Activated CD4-positive, alpha-beta T cell treated with anti-CD3 and anti-CD28 coated beads, Interleukin-2, amount 50 U/mL, for 48 hours (primary cell): ENCODE measurements at regions not wholly inside any gene's neighbourhood (a gene's known extent, or its start where the extent isn't known, plus 50 kb on each side); places are given as distances from the start of the nearest gene placed in this dataset.

Experiments used
- DNase-seq, 2 experiments: peaks; one replicate each; pipeline ENCODE4 v3.0.0-alpha.2; 2020

DNA sequence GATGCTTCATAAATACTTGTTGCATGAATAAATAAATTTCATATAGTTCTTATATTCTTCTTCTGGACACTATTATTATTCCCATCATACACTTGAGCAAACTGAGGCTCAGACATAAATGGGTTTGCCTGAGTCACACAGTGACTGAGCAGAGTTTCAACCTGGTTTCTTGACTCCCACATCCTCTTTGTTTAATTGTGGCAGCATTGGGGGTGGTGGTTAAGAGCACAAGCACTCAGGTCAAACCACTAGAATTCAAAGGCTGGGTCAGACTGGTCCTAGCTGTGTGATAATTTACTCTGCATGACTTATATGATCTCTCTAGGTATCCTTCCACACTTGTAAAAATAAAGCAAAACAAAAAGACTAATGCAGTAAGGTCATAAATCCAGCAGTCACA lies 274.9 kb upstream of the SRRM4 start:
- DNase-seq, result no peak

DNA sequence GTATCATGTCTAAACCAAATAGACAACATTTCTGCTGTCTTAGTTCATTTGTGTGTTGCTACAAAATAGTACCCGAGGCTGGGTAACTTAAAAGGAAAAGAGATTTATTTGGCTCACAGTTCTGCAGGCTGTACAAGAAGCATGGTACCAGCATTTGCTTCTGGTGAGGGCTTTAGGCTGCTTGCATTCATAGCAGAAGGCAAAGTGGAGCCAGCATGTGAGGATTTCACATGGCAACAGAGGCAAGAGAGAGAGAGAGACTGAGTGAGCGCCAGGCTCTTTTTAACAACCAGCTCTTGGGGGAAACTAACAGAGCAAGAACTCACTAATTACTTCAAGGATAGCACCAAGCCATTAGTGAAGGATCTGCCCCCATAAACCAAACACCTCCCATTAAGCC lies 271.4 kb upstream of the SRRM4 start:
- DNase-seq, result no peak

DNA sequence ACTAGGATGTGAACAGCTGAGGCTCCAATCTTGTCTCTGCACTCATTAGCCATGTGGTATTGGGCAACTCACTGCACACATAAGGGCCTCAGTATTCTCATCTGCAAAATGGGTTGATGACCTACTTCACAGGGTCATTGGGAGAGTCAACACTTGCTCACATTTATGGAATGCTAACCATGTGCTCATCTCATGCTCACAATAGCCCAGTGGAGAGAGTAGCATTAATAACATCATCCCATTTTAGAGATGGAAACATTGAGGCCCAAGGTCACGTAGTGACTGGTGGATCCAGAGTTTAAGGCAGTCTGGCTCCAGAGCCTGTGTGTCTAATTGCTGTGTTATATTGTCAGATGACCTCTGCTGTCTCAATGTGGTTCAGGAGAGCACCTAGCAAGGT lies 270.2 kb upstream of the SRRM4 start:
- no peak for DNase-seq

DNA sequence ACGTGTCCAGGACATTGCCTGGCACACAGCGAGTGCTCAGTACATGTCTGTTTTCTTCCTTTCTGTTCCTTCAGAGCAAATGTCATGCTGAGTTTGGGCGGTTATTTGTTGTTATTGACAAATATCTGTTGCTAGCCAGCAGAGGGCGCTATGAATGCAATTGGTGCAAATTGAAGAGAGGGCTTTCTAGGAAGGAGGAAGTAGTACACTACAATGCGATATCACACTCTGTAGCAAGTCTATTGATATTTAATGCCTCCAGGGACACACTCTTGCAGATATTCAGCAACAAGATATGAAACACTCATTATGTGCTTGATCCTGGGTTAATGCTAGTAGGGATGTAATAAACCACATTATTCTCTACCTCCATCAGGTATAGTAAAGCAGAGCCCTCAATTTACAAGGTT lies 267.3 kb upstream of the SRRM4 start:
- DNase-seq, result peak; percentile 1 to 9

DNA sequence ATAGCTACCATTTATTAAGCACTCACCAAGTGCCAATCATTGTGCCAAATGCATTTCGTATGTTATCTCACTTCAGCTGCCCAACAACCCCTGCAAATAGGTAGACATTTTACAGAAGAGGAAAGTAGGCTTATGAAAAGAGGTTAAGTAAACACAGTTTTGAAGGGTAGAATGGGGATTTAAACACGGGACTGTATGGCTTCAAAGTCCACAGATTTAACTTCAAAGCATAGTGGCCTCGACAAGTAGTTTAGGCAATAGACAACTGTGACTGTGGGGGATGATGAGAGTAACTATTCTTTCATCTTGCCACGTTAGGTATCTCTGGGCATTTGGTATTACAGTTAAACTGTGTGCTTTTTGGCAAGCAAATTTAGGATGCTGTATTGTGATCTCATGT lies 266.8 kb upstream of the SRRM4 start:
- DNase-seq, result no peak

DNA sequence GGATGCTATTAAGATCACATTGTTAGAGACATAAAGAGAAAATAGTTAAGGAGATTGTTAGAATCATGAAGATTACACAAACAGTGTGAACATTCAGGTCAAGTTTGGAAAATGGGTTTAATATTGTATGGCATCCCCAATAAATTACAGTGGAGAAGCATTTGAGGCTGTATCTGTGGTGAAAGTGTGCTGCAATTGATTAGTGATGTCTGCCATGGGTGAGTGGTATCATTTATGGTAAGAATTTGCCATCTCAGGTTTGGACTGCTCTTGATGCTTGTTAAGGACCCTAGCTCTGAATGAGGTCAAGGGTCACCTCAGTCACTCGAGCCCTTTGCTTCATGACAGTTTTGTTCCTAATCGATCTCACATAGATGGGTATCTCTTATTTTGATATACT lies 265.7 kb upstream of the SRRM4 start:
- DNase-seq, result no peak

DNA sequence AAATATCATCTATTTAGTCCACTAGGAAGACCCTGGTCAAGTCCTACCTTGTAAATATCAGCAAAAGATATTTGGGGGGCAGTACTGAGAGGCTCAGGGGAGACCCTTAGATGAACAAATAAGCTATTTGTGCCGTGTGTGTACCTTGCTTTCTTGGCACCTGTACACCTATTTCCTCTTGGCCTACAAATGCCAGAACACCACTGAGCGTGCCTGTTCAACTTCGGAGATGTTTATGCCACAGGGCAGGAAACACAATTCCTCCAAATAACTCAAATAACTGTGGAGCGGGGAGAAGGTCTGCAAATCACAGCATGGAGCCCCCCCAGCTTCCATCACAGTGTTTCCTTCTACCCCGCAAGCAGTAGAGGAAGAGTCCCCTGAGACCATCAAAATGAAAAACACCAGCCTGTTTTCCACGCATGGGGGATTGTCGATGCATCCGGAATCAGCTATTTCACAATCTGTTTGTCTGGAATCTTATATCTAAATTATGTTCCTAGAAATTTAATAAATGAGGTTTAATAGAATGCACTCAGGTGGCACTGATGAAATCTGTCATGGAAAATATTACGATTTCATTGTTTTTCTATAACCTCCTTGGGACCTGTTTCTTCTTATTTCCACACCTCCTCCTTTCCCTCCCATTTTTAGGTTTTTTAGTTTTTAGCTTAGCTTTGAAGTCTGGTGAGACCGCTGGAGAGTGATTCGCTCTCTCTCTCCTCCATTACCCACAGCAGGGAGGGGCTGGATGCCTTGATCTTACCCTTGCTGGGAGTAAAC lies 254.0 kb upstream of the SRRM4 start:
- no peak for DNase-seq

DNA sequence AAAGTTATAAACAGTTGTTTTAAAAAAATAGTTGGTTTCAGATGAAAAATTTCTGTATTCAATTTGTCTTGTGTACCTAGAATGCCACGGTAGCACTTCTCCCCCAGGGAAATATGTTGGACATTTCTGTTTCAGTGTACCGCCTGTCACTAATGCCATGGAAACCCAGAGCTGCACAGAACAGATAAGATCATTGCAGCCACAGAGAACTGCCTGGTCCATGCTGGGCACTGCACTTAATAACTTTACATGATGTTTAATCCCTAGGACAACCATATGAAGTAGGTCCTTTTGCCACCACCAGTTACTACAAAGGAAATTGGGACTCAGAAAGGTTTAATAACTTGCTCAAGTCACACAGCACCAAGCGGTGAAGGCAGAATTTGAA lies 253.4 kb upstream of the SRRM4 start:
- DNase-seq, result no peak

DNA sequence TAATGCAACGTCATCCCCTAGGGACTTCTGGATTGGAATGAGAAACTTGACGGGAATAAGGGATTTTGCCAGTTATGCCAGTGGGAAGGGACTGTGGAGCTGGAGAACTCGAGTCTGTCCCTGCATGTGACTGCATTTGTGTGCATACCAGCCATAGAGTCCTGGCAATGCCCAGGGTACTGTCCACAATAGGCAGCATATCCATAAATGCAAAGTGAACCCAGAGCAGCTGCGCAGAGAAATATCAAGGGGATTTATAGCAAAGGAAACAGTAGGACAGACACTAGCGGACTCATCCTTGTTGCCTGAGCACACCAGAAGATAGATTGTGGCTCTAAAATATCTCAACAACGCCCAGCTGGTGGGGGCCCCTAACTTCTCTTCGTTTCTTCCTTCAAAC lies 247.1 kb upstream of the SRRM4 start:
- DNase-seq, result no peak

DNA sequence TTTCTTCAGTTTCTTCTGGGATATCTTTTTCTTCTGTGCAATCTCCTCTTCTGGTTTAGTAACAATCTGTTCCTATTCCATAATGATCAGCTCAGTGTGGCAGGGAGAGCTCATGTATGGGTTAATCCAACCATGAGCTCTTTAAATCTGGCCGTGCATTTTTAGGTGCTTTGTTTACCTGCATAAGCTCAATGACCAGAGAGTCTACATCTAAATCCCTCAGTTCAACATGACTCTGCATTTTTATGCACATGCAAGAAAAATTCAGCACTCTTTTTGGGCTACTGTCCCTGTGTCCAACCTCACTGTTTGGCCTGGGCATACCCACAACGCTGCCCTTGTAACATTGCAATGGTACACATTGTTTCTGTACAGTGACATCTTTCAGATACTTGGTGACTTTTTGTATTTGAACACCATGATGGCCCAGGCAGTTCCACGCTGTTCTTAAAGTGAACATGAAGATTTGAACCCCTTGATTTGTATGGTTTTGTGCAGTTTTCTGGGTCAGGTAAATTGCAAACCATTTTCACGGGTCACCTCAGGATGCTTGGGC lies 243.3 kb upstream of the SRRM4 start:
- no peak for DNase-seq

DNA sequence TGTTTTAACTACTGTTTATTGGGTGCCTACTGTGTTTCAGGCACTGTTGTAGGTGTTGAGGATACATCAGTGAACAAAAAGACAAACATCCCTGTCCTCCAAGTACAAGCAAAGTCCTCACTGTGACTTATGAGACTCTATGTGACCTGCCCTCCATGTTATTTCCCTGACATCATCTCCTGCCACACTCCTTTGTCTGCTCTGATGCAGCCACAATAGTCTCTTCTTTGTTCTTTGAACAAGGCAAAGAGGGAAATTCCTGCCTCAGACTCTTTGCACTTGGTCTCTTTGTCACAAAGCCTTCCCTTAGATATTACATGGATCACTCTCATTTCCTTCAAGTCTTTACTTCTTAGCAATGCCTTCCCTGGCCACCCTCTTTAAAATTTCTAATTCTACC lies 240.1 kb upstream of the SRRM4 start:
- no peak for DNase-seq

DNA sequence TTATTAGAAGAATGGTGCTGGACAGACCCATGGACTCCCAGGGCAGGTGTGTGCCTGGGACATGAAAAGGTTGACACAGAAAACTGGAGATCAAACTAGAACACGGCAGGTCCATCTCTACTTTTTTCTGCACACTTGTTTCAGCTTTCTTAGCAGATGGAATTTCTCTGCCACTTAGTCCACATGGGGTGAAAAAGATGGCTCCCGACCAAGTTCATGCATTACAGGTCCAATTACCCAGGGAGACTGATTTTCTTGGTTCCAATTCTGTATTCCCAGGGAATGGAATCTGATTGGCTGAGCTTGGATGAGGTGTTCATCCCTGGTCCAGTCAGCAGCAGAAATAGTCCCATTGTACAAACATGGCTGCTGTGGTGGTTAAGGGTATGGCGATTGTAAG lies 238.9 kb upstream of the SRRM4 start:
- DNase-seq, result no peak

DNA sequence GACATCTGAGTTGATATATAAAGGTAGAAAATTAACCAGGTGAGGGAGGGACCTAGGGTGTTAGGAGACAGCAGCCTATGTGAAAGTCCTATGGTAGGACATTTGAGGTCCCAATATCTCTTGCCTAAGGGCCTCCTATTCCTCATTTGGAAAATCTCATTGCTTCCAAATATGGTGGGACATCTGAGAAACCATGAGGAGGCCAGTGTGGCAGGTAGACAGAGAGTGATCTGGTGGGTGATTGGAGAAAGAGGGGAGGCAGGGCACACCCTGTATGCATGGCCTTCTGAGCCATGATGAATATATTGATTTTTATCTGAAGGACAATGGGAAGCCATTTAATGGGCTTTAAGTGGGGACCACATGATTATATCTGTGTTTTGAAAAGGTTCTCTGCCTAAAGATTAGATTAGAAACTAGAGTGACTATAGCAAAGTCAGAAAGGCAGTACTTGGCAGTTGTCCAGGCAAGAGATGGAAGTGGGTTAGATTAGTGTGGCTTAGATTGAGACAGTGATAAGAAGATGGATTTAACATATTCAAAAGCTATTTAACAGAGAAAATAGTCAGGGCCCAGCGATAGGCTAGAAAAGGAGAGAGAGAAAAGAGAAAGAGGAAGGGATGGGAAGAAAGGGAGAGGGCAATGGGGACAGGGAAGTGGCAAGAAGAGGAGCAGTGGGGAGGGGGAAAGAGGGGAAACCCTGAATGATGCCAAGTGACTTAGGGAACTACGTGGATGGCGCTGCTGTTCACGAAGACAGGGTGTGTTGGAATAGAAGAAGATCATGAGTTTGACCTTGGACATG lies 237.2 kb upstream of the SRRM4 start:
- DNase-seq, result no peak

DNA sequence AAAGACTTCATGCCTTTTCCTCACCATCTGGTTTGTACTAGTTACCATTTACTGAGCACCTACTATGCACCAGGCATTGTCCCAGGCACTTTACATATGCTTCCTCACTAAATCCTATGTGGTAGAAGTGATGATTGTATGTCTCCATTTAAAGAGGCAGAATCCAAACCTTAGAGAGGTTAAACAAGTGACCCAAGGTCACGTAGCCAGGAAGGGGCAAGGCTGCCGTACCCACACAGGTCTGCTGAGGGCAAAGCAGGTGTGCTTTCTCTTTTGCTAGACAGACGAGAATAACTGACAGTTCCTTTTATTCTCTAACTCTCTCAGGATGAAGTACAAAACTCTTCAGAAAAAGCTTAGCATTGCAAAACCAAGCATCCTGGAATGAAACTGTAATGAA lies 235.2 kb upstream of the SRRM4 start:
- DNase-seq, result no peak

DNA sequence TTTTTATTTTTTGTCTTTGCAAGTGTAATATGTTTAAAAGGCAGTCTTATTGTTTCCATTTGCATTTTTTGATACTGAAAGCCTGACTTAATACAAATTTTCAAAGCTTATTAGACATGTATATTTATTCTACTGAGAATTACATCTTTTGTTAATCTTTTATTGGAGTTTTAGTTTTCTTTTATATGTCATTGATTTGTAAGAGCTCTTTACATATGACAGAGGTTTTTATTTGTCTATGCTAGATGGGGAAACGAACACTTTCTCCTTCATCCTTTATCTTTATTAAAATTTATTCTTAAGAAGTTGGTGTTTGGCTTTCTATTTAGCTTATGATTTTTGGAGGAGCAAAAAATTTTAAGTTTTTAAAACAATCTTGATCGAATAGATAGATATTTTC lies 234.4 kb upstream of the SRRM4 start:
- no peak for DNase-seq

DNA sequence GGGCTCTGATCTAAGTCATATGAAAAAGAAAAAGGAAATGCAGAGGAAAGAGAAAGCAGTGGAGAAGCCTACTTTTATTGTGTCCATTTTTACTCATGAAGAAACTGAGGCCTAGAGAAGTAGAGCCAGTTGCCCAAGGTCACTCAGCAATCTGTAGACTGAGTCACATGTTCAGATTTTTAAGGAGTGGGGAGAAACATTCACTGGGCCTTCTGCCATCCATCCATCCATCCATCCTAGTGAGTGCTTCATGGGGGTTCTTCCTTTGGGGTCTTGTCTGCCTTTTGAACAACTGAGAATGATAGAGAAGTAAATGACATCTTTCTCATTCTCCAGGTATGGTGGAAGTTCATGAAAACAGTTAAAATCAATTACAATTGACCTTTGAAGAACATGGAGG lies 233.6 kb upstream of the SRRM4 start:
- DNase-seq, result no peak

DNA sequence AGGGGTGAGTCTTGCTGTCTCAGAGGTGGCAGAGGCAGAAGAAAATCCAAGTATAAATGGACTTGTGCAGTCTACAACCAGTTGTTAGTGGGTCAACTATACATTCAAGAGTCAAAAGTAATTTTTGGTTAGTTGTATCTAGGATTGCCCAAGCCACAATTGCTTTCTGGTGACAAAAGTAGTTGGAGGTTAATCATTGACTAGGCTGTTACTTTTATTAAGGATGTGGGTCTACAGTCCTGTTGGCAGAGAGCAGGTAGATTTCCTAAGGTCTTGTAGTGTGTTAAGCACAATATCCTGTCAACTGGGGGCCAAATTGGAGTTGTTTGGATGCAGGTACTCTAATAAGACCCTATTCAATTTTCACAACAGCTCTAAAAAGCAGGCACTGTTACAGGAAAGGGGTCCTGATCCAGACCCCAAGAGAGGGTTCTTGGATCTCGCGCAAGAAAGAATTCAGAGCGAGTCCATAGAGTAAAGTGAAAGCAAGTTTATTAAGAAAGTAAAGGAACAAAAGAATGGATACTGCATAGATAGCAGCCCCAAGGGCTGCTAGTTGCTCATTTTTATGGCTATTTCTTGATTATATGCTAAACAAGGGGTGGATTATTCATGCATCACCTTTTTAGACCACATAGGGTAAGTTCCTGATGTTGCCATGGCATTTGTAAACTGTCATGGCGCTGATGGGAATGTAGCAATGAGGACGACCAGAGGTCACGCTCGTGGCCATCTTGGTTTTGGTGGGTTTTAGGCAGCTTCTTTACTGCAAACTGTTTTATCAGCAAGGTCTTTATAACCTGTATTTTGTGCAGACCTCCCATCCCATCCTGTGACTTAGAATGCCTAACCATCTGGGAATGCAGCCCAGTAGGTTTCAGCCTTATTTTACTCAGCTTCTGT lies 232.6 kb upstream of the SRRM4 start:
- no peak for DNase-seq

DNA sequence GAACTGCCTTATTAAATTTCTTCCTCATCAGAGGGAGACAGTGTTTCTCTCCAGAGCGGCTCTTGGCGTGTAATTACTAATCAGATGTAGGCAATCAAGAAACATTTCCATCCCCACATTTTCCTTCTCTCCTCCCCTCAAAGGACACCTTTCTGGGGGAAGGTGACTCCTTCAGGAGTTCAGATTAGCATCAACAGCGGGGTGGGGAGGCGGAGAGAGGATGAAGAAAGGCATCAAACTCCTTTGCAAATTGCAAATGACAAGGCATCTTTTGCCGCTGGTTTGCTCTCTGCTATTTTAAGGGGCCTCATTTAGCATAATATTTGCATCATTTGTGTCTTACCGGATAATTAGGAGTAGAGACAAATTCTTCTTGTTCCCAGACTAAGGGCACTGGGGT lies 231.7 kb upstream of the SRRM4 start:
- DNase-seq, result no peak

DNA sequence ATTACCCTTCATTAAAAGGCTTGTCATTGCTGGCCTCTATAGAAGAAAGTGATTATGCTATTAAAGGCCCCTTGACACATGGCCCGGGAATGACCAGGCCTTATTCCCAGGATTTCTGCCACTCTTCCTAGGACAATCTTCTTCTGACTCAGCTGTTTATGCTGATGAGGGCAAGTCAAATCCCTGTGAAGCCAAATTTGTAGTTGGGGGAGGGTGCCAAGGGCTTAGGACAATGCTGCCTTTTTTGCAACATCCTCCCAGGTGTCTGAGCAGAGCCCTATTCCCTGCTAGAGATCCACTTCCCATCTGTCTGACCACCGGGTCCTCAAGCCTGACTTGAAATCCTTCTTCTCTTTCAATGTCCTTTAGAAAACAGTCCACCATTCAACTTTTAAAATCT lies 230.7 kb upstream of the SRRM4 start:
- no peak for DNase-seq

DNA sequence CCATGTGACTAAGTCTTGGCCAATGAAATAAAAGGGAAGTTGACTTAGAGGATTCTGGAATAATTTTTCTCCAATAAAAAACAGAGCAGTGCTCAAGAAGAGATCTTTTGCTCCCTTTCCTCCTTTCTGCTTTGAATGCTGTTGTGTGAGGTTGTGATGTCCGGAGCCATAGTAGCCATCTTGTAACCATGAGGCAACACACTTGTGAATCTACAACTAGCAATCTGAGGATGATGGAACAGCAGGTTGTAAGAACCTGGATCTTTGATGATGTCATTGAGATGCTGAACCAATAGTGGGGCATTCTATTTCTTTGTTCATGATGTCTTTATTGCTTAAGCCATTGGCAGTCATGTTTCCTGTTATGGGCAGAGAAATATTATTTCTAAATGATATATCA lies 230.0 kb upstream of the SRRM4 start:
- no peak for DNase-seq

DNA sequence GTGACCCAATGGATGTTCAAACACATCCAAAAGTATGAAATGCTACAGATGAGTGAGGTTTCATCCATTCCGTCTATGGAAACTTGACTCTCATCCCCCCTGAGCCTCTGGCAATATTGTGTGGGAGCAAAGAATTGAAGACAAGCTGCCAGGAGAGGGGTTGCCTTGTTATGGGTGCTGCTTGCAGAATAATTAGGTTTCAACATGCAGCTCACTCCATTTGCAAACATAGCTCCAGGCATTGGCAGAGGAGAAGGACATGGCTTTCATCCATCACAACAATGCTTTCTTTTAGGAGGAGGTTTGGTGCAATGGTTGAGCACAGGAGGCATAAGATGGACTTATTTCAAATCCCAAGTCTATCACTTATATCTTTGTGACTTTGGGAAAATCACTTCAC lies 220.7 kb upstream of the SRRM4 start:
- DNase-seq, result no peak

DNA sequence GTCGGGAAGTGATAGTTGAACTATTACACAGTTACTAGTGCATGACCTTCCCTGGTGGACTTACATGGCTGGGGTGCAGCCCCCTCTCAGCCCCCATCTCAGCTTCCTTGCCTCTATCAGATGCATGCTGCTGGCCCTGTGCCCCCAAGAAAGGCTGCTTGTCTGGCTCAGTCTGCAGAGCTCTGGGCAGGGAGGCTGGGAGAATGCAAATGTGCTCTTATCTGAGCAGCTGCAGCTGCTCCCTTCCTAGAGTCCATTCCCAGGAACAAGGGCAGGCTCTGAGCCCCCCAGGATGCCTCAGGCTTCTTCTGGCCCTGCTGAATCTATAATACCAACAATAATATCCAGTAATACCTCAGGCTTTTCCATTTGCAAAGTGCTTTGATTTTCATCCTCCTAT lies 218.1 kb upstream of the SRRM4 start:
- no peak for DNase-seq
